Suprapubic skin (tissue), 3 donors: ENCODE measurements at regions not wholly inside any gene's neighbourhood (a gene's known extent, or its start where the extent isn't known, plus 50 kb on each side); places are given as distances from the start of the nearest gene placed in this dataset.

ENCODE experiments used
- CTCF ChIP-seq, 2 donors: fragments of 200-600 bp in 1 of 2; fragments of 450-650 bp in 1 of 2; sonication (generic) in 1 of 2; IDR thresholded peaks; one replicate each; pipeline ENCODE4 v1.5.1; 2016 to 2019; ENCODE audit warnings: antibody characterized with exemption in 2 of 2, mild to moderate bottlenecking in 1 of 2, moderate library complexity in 1 of 2
- EP300 ChIP-seq: sonication (generic); formaldehyde crosslinking; IDR thresholded peaks from one replicate; pipeline ENCODE4 v1.6.1; 2017; ENCODE audit warnings: antibody characterized with exemption
- POLR2A ChIP-seq, 2 donors: fragments of 450-650 bp; IDR thresholded peaks; one replicate each; pipeline ENCODE4 v1.6.1; 2017; ENCODE audit warnings: antibody characterized with exemption in 2 of 2, mild to moderate bottlenecking in 2 of 2, moderate library complexity in 2 of 2

DNA sequence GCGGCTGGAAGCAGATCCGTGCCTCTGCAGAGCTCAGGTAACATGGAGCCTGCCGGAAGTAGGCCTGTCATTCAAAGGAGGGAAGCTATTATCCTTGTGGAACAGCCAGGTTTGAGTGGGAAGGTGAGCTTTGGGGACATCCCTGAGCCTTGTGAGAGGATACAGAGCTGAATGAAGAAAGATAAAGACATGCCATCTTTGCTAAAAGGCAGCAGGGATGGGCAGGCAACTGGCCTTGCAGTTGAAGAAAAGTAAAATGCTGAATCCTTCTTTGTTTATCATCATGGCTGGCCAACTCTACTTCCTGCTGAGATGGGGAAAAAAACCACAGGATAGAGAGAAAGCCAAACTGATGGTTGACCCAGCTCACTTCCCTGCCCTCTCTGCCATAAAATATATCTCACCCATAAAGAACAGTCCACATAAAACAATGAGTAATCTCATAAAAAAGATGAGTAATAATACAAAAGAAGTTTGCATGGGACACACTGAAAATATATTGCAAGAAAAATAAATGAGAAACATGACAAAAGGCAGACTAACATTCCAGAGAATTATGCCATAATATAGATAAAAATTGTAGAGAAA is 226.3 kb downstream of the DLEU7 start:
- TF ChIP-seq CTCF (IDR thresholded peaks at IDR 0.05) = no peak
- TF ChIP-seq POLR2A (IDR thresholded peaks at IDR 0.05) = no peak
- TF ChIP-seq EP300 = no peak
